GM18867 (cell line): ENCODE measurements at regions not wholly inside any gene's neighbourhood (a gene's known extent, or its start where the extent isn't known, plus 50 kb on each side); places are given as distances from the start of the nearest gene placed in this dataset.

ENCODE experiments used
- ATAC-seq: cut with Tn5 transposase; IDR thresholded peaks from one replicate; pipeline ENCODE4 v1.9.1; 2021; ENCODE audit warnings: mild to moderate bottlenecking, moderate library complexity; ENCODE audit not compliant: unreplicated experiment

GRCh38 chr6:106773996-106774629 is 144.7 kb downstream of the QRSL1 start:
- ATAC-seq, result no peak

GRCh38 chr6:106773522-106773921 is 144.1 kb downstream of the QRSL1 start:
- no peak for ATAC-seq

- no peak for ATAC-seq
Measured at GRCh38 chr6:106772270-106773142, 143.1 kb downstream of the QRSL1 start.

GRCh38 chr6:106771822-106772221 is 142.4 kb downstream of the QRSL1 start:
- ATAC-seq, result no peak

GRCh38 chr6:106770663-106771062 is 141.3 kb downstream of the QRSL1 start:
- ATAC-seq, result no peak

- no peak for ATAC-seq
Measured at GRCh38 chr6:106770081-106770480, 140.7 kb downstream of the QRSL1 start.

GRCh38 chr6:106767271-106767670 is 137.9 kb downstream of the QRSL1 start:
- no peak for ATAC-seq

GRCh38 chr6:106766201-106766600 is 136.8 kb downstream of the QRSL1 start:
- no peak for ATAC-seq

- ATAC-seq, result no peak
Measured at GRCh38 chr6:106765496-106765895, 136.1 kb downstream of the QRSL1 start.

- ATAC-seq, result no peak
Measured at GRCh38 chr6:106764353-106764980, 135.1 kb downstream of the QRSL1 start.

GRCh38 chr6:106763361-106763760 is 134.0 kb downstream of the QRSL1 start:
- ATAC-seq, result no peak

GRCh38 chr6:106761160-106761559 is 131.8 kb downstream of the QRSL1 start:
- ATAC-seq, result no peak

- ATAC-seq, result no peak
Measured at GRCh38 chr6:106759112-106759511, 129.7 kb downstream of the QRSL1 start.

GRCh38 chr6:106757722-106758467 is 128.5 kb downstream of the QRSL1 start:
- no peak for ATAC-seq

- ATAC-seq, result no peak
Measured at GRCh38 chr6:106757267-106757666, 127.9 kb downstream of the QRSL1 start.

GRCh38 chr6:106754215-106754614 is 124.8 kb downstream of the QRSL1 start:
- no peak for ATAC-seq

- ATAC-seq, result no peak
Measured at GRCh38 chr6:106752641-106753040, 123.3 kb downstream of the QRSL1 start.

GRCh38 chr6:106751501-106752252 is 122.3 kb downstream of the QRSL1 start:
- no peak for ATAC-seq

GRCh38 chr6:106750946-106751345 is 121.6 kb downstream of the QRSL1 start:
- ATAC-seq, result no peak

- no peak for ATAC-seq
Measured at GRCh38 chr6:106750142-106750918, 121.0 kb downstream of the QRSL1 start.
